GM19468 (cell line): ENCODE measurements at regions not wholly inside any gene's neighbourhood (a gene's known extent, or its start where the extent isn't known, plus 50 kb on each side); places are given as distances from the start of the nearest gene placed in this dataset.
"Not testable (repeated sequence)": the region's sequence is repeated elsewhere in the genome, so short reads cannot be mapped to it uniquely, and the experiment has no call there.

Source experiments
- ATAC-seq: cut with Tn5 transposase; IDR thresholded peaks from one replicate; pipeline ENCODE4 v1.9.1; 2021; ENCODE audit warnings: mild to moderate bottlenecking, moderate library complexity, moderate number of reproducible peaks; ENCODE audit not compliant: unreplicated experiment; ENCODE audit errors: extremely low read depth

DNA sequence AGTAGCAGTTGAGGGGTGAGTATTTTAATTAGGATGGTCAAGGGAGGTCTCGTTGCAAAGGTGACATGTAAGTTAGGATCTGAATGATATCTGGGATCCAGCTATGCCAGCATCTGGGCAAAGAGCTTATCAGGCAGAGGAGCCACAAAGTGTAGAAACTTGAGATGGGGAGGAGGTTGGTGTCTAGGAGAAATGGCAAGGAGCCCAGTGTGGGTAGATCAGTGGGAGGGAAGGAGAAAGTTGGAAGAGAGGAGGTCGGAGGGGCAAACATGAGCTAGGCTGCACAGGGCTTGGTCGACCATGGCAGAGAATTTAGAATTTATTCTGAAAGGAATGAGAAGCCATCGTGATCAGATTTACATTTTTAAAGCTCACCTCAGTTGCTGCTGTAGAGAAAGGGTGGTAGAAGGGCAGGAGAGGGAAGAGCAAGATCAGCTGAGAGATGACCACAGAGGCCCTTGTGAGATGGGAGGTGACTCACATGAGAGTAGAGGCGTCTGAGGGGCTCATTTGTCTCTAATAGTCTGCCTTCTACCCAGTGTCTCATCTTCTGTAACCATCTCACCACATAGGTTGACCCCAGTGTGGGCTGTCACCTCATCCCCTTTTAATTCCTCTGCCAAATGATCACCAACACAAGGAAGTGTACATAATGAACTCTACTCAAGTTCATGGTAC is 170.0 kb downstream of the ETAA1 start:
- ATAC-seq, result no peak

DNA sequence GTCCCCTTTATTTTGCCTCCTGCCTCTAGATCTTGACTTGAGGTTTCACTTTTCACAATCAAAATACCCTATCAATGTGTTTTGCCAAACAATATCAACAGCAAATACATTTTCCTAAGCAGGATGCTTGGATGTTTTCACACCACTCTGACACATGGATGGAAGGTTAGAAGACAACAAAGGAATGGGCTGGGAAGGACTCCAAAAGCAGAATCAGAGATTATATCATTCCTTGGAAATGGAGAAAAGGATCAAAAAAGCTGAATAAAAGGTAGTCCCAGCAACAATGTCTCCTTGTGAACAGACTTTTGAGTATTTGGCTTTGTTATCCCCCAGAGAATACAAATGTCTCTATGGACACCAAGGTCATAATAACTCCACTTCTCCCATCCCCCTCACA is 170.8 kb downstream of the ETAA1 start:
- ATAC-seq, result no peak

DNA sequence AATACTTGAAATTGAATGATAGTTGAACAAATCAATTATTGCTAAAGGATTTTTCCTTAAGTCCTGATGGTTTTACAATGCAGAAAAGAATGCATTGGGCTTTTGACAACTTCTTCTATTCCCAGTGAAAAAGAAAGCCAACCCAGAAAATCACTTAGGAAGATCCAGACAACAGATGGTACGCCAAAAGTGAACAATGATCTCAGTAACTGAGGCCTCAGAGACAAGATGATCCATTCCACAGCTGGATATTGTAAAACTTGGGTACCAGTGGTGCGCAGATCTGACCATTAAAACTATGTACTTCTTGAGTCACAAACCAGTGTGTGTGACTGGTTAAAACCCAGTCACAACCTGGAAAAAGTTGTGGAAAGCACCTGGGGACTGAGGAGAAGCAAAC is 173.5 kb downstream of the ETAA1 start:
- ATAC-seq, result no peak

DNA sequence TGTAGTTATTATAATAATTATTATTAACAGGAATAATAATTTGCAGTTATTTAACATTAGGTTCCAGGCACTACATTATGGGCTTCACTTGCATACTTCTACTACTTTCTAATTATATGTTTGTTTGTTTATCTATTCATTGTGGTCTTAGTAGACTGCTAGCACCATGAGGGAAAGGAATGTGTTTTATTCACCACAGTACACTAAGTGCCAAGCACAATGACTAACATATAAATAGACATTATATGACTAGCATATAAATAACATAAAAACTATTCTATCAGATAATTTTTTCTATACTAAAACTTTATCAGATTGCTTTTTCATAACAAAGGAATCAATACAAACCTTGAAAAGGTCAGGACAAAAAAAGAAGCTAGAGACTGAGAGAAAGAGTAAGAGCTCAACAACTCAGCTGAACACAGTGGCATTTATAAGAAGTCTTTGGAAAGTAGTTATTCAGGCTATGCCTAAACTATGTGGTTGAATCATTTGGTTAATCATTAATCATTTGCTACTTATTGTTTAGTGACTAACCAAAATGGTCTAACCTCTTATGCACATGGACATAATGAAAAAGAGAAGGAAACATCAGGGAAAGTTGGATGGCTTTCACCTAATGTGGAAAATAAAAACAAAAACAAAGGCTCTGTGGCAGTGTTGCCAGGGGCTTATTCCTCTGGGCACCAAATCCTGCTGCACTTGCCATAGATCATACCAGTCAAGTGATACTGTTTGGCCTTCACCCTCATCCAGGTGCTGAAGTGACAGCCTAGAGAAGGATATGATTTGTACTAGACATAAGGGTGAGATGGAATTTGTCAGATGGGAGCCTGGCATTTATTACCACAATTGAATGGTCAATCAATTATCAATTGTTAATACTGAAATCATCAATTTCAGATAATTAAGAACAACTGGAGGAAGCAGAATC is 174.9 kb downstream of the ETAA1 start:
- ATAC-seq, result no peak

DNA sequence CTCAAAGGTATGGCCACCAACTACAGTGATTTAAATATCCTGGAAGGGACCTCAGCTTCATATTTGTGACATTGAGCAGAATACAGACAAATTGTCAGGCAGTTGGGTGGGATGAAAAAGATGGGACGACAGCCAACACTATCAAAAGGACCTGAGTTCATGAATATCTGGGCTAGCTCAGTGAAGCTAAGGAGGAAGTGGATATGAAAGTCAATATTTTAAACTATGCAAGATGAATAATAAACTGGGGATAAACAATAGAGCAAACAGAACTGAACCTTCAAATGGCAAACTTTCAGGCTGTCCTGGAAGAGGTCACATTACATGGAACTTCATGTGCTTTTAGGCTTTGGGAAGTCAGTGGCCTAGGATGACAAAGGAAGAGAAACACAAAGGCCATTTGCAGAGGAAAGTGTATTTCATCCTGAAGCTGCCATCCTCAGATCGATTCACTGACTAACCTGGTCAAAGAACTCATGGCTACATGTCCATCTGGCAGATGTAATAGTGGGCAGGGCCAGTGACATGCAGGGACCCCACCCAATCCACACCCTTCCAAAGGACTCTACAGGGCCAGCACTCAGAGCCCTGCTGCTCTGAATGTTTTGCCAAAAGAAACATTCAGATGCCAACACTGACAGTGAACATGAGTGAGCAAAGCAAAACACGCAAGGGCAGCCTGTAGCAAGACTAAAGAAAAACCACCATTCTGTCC is 175.7 kb downstream of the ETAA1 start:
- no peak for ATAC-seq

DNA sequence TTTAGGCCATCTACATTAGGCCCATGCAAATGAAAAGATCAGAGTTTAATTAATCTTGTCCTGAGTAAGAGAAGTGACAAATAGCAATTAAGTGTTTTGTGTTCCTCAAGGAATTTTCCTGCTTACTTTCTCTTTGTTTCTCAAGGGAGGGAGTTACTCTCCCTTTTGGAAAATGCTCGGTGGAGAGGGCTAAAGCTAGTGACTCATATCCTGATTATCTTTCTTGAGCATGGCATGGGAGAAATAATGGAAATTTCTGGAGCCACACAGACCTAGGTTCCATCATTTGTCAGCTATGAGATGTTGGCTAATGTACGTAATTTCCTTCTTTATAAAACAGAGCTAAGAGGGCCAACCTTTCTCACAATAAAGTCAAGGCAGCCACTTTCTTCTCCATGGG is 177.1 kb downstream of the ETAA1 start:
- ATAC-seq, result no peak

DNA sequence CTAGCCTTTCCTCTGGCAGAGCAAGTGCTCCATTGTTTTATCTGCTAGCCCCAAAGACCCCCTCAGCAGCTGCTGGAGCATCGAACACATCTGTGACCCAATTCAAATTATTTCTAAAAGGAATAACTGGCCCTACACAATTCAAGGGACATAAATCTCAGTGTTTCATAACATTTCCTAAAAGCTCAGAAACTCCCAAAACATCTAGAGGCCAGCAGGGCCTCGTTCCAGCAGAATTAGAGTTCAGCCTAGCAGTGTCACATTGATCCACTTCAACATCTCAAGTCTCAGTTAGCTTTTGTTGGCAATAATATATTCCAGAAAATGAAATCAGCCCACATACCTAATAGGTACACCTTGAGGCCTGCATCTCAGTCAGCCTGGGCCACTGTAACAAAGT is 179.1 kb downstream of the ETAA1 start:
- no peak for ATAC-seq

DNA sequence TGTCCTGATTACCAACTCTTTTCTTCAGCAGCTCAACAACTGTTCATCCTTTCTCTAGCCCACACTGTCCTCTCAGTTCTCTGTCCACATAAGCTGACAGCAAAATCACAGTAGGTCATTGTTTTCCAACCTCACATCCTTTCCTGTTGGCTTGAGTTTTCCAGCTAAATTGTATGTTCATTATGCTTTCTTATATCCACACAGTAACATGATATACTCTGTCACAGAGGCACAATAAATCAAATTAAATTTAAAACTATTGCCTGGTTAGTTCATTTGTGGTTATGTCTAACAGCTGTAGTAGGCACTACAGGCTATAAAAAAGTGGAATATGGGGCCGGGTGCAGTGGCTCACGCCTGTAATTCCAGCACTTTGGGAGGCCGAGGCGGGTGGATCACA is 179.9 kb downstream of the ETAA1 start:
- ATAC-seq, result no peak

DNA sequence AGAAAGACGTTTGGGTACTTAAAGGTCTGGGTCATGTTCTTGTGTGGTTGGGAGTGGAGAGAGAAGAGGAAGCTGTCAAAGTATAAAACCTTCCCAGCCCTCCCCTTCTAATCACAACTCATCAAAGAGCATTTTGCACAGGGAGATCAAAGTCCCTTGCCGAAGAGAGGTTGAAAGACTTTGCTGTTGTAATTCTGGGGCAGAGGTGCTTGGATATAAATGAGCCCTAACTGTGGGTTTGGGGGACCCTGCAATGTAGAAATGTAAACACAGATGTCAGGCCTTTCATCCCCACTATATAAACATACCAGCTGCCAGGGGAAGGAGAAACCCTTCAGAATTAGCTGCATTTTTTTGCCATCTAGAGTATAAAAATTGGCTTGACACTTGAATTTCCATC is 182.1 kb downstream of the ETAA1 start:
- no peak for ATAC-seq

DNA sequence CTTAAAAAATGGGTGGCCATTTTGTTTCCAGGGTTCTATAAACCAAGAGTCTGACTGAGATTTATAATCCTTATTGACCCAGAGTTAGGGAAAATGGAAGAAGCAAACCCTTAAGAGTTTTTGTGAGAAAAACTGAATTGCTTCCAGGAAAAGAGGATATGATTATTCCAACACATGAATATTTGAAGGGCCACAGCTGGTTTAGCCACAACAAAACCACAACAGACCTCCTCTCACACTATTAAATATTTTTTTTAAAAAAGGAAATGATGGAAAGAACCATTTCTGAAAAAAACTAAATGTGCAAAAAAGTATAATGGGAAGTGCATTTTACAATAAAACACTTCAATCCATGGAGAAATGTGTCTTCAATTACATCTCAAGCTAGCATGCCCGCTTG is 182.7 kb downstream of the ETAA1 start:
- ATAC-seq, result no peak

DNA sequence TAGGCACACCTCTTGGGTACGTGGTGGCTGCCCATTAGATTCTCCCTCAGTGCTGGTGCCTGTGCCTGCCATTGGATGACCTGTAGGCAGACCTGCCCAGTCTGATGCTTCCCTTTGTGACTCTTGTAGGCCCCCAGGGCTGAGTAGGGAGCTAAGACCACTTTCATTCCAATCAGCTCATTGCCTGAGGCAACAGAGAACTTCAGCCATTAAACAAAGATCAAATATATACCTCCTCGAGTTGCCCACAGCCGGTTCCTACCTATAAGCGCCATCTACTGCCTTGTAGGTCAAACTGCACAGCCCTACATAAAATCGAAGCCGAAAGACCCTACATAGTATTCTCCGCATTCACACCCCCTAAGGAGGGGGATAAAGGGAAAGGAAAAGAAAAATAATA is 184.6 kb downstream of the ETAA1 start:
- no peak for ATAC-seq

DNA sequence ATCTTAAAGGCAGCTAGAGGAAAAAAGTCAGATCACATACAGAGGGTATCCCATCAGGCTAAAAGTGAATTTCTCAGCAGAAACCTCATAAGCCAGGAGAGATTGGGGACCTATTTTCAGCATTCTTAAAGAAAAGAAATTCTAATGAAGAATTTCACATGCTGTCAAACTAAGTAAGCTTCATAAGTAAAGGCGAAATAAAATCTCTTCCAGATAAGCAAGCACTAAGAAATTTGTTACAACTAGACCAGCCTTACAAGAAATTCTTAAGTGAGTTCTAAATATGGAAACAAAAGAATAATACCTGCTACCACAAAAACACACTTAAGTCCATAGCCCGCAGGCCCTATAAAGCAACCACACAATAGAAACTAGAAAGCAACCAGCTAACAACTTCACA is 186.1 kb downstream of the ETAA1 start:
- no peak for ATAC-seq

DNA sequence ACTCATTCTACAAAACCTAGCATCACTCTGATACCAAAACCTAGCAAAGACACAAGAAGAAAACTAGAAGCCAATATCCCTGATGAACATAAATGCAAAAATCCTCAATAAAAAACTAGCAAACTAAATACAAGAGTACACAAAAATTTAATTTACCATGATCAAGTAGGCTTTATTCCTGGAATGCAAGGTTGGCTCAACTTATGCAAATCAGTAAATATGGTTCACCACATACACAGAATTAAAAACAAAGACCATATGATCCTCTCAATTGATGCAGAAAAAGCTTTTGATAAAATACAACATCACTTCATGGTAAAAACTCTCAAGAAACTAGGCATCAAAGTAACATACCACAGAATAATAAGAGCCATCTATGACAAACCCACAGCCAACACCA is 188.3 kb downstream of the ETAA1 start:
- no peak for ATAC-seq

DNA sequence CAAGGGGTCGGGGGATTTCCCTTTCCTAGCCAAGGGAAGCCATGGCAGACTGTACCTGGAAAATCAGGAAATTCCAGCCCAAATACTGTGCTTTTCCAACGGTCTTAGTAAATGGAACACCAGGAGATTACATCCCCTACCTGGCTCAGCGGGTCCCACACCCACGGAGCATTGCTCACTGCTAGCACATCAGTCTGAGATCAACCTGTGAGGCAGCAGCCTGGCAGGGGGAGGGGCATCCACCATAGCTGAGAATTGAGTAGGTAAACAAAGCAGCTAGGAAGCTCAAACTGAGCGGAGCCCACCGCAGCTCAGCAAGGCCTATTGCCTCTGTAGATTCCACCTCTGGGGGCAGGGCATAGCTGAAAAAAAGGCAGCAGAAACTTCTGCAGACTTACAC is 192.0 kb downstream of the ETAA1 start:
- ATAC-seq, result not testable (repeated sequence)

DNA sequence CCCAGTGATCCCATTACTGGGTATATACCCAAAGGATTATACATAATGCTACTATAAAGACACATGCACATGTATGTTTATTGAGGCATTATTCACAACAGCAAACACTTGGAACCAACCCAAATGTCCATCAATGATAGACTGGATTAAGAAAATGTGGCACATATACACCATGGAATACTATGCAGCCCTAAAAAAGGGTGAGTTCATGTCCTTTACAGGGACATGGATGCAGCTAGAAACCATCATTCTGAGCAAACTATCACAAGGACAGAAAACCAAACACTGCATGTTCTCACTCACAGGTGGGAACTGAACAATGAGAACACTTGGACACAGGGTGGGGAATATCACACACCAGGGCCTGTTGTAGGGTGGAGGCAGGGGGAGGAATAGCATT is 197.4 kb downstream of the ETAA1 start:
- ATAC-seq, result not testable (repeated sequence)

DNA sequence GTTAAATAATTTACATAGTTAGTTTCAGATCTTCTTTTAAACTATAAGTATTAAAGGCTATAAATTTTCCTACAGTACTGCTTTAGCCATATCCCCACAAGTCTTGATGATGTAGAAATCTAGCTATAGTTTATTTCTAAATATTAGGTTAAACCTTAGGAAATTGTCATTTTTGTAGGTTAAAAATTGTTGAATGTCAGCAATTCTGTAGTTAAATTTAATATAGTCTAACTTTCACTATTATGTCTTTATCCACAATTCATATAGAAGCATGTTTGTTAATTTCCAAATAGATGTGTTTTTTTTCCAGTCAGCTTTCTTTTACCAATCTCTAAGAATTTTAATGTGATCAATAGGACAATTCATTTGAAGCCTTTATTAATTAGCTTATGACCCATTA is 199.7 kb downstream of the ETAA1 start:
- no peak for ATAC-seq

DNA sequence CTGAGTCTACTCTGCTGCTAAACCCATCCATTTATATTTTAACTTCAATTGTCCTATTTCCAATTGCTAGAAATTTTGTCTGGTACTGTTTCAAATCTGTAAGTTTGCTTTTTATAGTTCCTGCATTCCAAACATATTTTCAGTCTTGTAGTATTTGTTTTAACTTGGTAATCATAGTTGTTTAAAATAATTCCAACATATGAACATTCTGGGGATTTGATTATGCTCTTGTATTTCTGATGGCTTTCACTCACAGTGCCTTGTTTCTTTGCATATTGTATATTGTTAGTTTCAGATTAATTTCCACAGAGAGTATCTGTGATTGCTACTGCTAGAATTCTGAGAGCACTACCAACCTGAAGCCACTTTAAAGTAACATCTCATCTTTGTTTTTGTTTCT is 202.4 kb downstream of the ETAA1 start:
- ATAC-seq, result no peak

DNA sequence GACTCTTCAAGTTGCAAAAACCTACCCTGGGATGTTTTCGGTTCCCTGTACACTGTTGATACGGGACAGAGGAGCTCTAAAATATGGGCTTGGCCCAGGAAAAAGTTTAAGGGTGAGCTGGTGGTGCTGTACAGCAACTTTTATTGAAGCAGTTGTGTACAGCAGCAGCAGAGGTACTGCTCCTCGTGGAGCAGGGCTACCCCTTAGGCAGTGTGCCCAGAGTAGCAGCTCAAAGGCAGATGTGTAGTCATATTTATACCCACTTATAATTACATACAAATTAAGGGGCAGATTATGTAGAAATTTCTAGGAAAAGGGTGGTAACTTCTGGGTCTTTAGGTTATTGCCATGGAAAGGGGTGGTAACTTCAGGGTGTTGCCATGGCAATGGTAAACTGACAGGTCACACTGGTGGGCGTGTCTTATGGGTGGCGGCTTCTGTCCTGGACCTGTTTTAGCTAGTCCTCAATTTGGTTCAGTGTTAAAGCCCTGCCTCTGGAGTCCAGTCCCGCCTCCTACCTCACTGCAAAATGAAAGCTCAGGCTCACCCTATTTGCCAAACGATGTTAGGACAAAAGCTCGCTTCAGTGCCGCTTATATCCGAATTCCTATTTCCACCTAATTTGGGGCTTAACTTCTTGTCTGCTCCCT is 203.2 kb downstream of the ETAA1 start:
- ATAC-seq, result no peak

DNA sequence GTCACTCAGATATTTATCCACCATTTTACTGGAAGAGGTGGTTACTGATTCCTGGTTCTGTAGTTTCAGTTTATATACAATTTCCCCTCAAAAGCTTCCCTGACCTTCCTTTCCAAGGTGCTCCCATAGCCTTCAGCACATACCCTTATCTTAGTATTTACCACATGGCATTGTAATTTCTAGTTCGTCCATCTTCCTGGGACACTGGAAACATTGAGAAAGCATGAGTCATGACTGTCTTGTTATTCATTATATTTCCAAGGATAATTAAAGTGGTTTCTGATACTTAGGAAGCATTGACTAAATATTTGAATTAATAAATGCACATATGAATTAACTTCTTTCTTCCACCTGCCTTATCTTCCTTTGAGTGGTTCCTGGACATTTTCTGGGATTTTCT is 203.8 kb downstream of the ETAA1 start:
- ATAC-seq, result no peak

DNA sequence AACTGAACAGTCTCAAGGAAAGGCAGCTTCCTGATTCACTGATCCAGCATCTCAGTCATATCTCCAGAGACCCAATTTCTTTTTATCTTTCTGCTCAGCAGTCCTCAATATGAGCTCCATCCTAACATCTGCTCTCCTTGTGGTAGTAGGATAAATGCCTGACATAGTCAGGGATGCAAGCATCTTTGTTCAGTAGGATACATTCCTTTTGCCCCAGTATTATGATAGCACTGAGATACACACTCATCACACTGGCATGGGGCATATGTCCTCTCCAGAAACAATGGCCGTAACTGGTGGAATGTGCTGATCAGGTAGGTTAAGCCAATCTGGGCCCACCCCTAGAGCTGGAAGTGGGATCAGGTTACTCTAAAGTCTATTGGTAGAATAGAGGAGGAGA is 207.2 kb downstream of the ETAA1 start:
- ATAC-seq, result no peak
